Nucleus accumbens (tissue), 56 donors: ENCODE measurements at regions not wholly inside any gene's neighbourhood (a gene's known extent, or its start where the extent isn't known, plus 50 kb on each side); places are given as distances from the start of the nearest gene placed in this dataset.

Experiments used
- DNase-seq, 56 donors: peaks; one replicate each; lab custom pipeline; 2025; lab: John Stamatoyannopoulos, UW

DNA sequence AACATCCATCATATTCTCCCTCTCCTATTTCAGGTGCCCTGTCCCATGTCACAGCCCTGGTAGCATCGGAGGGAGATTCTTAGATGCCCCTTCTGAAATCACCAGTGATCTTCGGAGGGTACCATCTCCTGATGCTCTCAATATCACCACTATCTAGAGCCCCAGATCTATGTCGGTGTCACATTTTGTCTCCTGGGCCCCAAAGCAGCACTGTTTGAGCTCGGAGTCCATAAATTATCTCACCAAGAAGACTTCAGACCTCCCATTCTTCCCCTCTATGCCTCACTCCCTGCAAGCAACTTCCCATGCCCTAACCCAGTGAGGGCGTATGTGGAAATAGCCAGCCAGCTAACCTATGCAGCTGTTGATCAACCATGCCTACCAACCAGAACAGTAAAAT lies 51.5 kb upstream of the NLK start:
- DNase-seq, result no peak

GRCh38 chr17:27991462-27991993 lies 50.9 kb upstream of the NLK start:
- DNase-seq, result no peak
